ENCODE measurements at regions not wholly inside any gene's neighbourhood (a gene's known extent, or its start where the extent isn't known, plus 50 kb on each side); places are given as distances from the start of the nearest gene placed in this dataset.

DNA sequence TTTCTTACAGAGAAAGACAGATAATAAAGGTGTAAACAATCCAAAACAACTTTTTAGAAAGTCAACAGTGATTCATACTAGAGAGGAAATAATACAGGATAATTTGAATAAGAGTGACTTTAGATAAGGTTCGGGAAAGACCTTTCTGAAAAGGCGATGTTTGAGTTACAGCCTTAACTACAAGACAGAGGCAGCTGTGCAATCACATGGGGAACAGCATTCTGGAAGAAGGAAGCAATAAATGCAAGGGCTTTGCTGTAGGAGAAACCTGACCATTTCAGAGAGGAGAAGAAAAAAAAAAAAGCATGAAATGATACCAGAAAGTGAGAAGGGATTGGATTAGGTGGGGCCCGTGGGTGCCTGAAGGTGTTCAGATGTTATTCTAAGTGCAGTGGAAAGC is 200.6 kb upstream of the ATP11B start:
- H4K20me1 ChIP-seq (ENCODE audit: insufficient read depth): no peaks in the 10 kb centered on the region
- POLR2A ChIA-PET (ENCODE audit: unreplicated experiment): no interaction called here
- no peaks in the 10 kb centered on the region for H3K36me3 ChIP-seq (ENCODE audit: low read depth)
- TF ChIP-seq, protein P1, sequence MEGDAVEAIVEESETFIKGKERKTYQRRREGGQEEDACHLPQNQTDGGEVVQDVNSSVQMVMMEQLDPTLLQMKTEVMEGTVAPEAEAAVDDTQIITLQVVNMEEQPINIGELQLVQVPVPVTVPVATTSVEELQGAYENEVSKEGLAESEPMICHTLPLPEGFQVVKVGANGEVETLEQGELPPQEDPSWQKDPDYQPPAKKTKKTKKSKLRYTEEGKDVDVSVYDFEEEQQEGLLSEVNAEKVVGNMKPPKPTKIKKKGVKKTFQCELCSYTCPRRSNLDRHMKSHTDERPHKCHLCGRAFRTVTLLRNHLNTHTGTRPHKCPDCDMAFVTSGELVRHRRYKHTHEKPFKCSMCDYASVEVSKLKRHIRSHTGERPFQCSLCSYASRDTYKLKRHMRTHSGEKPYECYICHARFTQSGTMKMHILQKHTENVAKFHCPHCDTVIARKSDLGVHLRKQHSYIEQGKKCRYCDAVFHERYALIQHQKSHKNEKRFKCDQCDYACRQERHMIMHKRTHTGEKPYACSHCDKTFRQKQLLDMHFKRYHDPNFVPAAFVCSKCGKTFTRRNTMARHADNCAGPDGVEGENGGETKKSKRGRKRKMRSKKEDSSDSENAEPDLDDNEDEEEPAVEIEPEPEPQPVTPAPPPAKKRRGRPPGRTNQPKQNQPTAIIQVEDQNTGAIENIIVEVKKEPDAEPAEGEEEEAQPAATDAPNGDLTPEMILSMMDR (conservative IDR thresholded peaks at IDR 0.05): no peak
- no peak for TF ChIP-seq EZH2 (IDR thresholded peaks at IDR 0.05; ENCODE audit: low read depth)
- H3K4me1 ChIP-seq (replicated peaks; ENCODE audit: insufficient read depth): peaks cover 19% of the 10 kb centered on the region
- H3K9me2 ChIP-seq (ENCODE audit: insufficient read depth): peaks cover 5% of the 10 kb centered on the region; the same call in 1 of the 2 replicates
- H3K4me2 ChIP-seq: no peak overlapping the region
- no peak overlapping the region for H3K27ac ChIP-seq
- intact Hi-C loops (cut with micrococcal nuclease; ENCODE audit: unreplicated experiment): no loop called here
- H3K79me2 ChIP-seq (ENCODE audit: low read depth): no peaks in the 10 kb centered on the region
- H3F3A ChIP-seq (ENCODE audit: insufficient read depth, low read depth): peaks cover 3% of the 10 kb centered on the region; the same call in 1 of the 2 replicates
- BruUV-seq (replicated peaks): no TSS peak
- no peak overlapping the region for H3K4me3 ChIP-seq
- CTCF ChIA-PET: interaction anchor here (0.7 kb wide), 1 partner anchor 451 kb away, joined by 6 read pairs; no protein-coding TSS in a partner anchor
- 0 out of 2 replicates have a peak, but pooled peaks cover 6% of the 10 kb centered on the region for H3K9me3 ChIP-seq (ENCODE audit: insufficient read depth, low read depth)
- no peaks in the 10 kb centered on the region for H3K27me3 ChIP-seq (ENCODE audit: insufficient read depth, low read depth)
- H2AFZ ChIP-seq: 0 out of 2 replicates have a peak overlapping the region, but pooled peaks have one; percentile 7
- DNase-seq: no peak

DNA sequence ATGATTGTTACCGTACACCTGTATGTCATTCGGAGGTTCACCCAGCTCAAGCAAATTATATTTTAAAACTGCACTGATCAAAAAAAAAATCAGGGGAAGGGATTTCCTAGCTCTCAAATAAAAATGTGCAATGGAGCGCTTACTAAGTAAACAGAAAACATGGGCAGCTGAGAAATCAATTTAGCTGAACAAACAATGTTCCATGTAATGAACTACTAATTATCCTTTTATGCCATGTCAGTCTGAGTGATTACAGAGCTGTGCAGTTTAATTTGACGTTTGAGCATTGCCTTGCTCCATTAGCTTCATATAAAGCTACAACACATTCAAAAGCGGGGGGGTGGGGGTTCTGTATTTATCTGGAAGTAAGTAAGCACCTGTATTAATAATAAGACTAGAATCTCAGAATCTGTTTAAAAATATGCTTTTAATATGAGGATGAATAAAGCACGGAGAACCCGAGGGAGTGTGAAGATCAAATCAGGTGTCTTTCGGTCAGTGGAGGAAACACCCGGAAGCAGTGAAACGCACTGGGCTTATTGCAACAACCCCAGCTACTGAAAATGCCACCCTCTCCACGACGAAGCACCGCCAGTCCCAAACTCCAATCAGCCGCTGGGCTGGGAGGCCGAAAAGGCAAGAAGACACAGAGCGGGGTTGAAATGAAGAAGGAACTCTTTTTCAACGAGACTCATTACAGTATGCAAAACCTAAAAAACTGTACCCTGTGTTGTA is 196.5 kb upstream of the ATP11B start:
- BruUV-seq (replicated peaks): no TSS peak
- intact Hi-C loops (cut with micrococcal nuclease; ENCODE audit: unreplicated experiment): loop anchor here (5.0 kb wide), 1 partner anchor 185 kb away; no protein-coding TSS in a partner anchor
- no peak for TF ChIP-seq EZH2 (IDR thresholded peaks at IDR 0.05; ENCODE audit: low read depth)
- TF ChIP-seq, protein P1 (conservative IDR thresholded peaks at IDR 0.05): no peak

GRCh38 chr3:182597621-182598041 is 195.7 kb upstream of the ATP11B start:
- BruUV-seq (replicated peaks): no TSS peak
- H3K27ac ChIP-seq: peak overlapping the region; percentile 68
- peaks cover 25% of the 10 kb centered on the region for H3K4me1 ChIP-seq (replicated peaks; ENCODE audit: insufficient read depth)
- no peak overlapping the region for H3K4me3 ChIP-seq
- H3K9me2 ChIP-seq (ENCODE audit: insufficient read depth): no peaks in the 10 kb centered on the region
- no peak overlapping the region for H2AFZ ChIP-seq
- no peaks in the 10 kb centered on the region for H4K20me1 ChIP-seq (ENCODE audit: insufficient read depth)
- H3K9me3 ChIP-seq (ENCODE audit: insufficient read depth, low read depth): 0 out of 2 replicates have a peak, but pooled peaks cover 6% of the 10 kb centered on the region
- intact Hi-C loops (cut with micrococcal nuclease; ENCODE audit: unreplicated experiment): loop anchor here (5.0 kb wide), 1 partner anchor 185 kb away; no protein-coding TSS in a partner anchor
- POLR2A ChIA-PET (ENCODE audit: unreplicated experiment): no interaction called here
- peak overlapping the region; percentile 46 for H3K4me2 ChIP-seq
- H3K79me2 ChIP-seq (ENCODE audit: low read depth): no peaks in the 10 kb centered on the region
- CTCF ChIA-PET: no interaction called here
- no peaks in the 10 kb centered on the region for H3K27me3 ChIP-seq (ENCODE audit: insufficient read depth, low read depth)
- H3F3A ChIP-seq (ENCODE audit: insufficient read depth, low read depth): peaks cover 13% of the 10 kb centered on the region; the same call in 1 of the 2 replicates
- TF ChIP-seq EZH2 (IDR thresholded peaks at IDR 0.05; ENCODE audit: low read depth): no peak
- TF ChIP-seq, protein P1 (conservative IDR thresholded peaks at IDR 0.05): no peak
- DNase-seq: peak; percentile 48 to 98
- no peaks in the 10 kb centered on the region for H3K36me3 ChIP-seq (ENCODE audit: low read depth)

More for the DNA sequence above, 196.5 kb upstream of the ATP11B start:
- H3K27me3 ChIP-seq (ENCODE audit: insufficient read depth, low read depth): no peaks in the 10 kb centered on the region
- no peaks in the 10 kb centered on the region for H3K79me2 ChIP-seq (ENCODE audit: low read depth)
- ChIA-PET CTCF (interaction anchor here (0.7 kb wide), 1 partner anchor 248 kb away, joined by 15 read pairs; no protein-coding TSS in a partner anchor), POLR2A (ENCODE audit: unreplicated experiment) (no interaction called here)
- no peaks in the 10 kb centered on the region for H3K36me3 ChIP-seq (ENCODE audit: low read depth)
- H3F3A ChIP-seq (ENCODE audit: insufficient read depth, low read depth): peaks cover 13% of the 10 kb centered on the region; the same call in 1 of the 2 replicates
- peaks cover 25% of the 10 kb centered on the region for H3K4me1 ChIP-seq (replicated peaks; ENCODE audit: insufficient read depth)
- H3K9me3 ChIP-seq (ENCODE audit: insufficient read depth, low read depth): 0 out of 2 replicates have a peak, but pooled peaks cover 6% of the 10 kb centered on the region
- DNase-seq: no peak
- peak overlapping the region; percentile 68 for H3K27ac ChIP-seq
- H2AFZ ChIP-seq: 0 out of 2 replicates have a peak overlapping the region, but pooled peaks have one; percentile 14
- no peak overlapping the region for H3K4me3 ChIP-seq
- no peaks in the 10 kb centered on the region for H4K20me1 ChIP-seq (ENCODE audit: insufficient read depth)
- H3K4me2 ChIP-seq: peak overlapping the region; percentile 46
- no peaks in the 10 kb centered on the region for H3K9me2 ChIP-seq (ENCODE audit: insufficient read depth)

Measured in PC-9 (cell line).